RWPE2 (cell line): ENCODE measurements at regions not wholly inside any gene's neighbourhood (a gene's known extent, or its start where the extent isn't known, plus 50 kb on each side); places are given as distances from the start of the nearest gene placed in this dataset.

Experiments used
- ATAC-seq: fragments of 200-7000 bp; cut with Tn5 transposase; 3 replicates; pipeline ENCODE4 v1.9.1; 2021; ENCODE audit warnings: low read depth
- DNase-seq: peaks from one replicate; pipeline ENCODE4 v3.0.0-alpha.2; 2020; ENCODE audit warnings: low spot score
- H3K27ac ChIP-seq: fragments of 450-650 bp; 2 replicates; pipeline ENCODE4 v1.5.1; 2017; ENCODE audit warnings: mild to moderate bottlenecking; ENCODE audit not compliant: poor library complexity, severe bottlenecking
- H3K27me3 ChIP-seq: fragments of 250-450 bp; sonication (Bioruptor Pico); 2 replicates; pipeline ENCODE4 v1.5.1; 2021; ENCODE audit warnings: mild to moderate bottlenecking, moderate library complexity; ENCODE audit not compliant: insufficient read depth, poor library complexity, severe bottlenecking
- H3K36me3 ChIP-seq: fragments of 250-450 bp; sonication (Bioruptor Pico); 2 replicates; pipeline ENCODE4 v1.5.1; 2020; ENCODE audit warnings: low read depth, mild to moderate bottlenecking, moderate library complexity
- H3K4me1 ChIP-seq: fragments of 250-450 bp; sonication (Bioruptor Pico); 2 replicates; pipeline ENCODE4 v1.5.1; 2021; ENCODE audit warnings: mild to moderate bottlenecking, moderate library complexity; ENCODE audit not compliant: insufficient read depth, poor library complexity, severe bottlenecking
- H3K4me3 ChIP-seq: fragments of 250-450 bp; sonication (Bioruptor Pico); 2 replicates; pipeline ENCODE4 v1.5.1; 2021; ENCODE audit warnings: mild to moderate bottlenecking, moderate library complexity; ENCODE audit not compliant: severe bottlenecking
- H3K9me3 ChIP-seq: fragments of 250-450 bp; sonication (Bioruptor Pico); 2 replicates; pipeline ENCODE4 v1.5.1; 2021; ENCODE audit warnings: mild to moderate bottlenecking, moderate library complexity; ENCODE audit not compliant: severe bottlenecking
- TF ChIP-seq, protein P1 (sequence below): fragments of 450-650 bp; IDR thresholded peaks from one replicate; pipeline ENCODE4 v1.5.1; 2017; ENCODE audit warnings: mild to moderate bottlenecking, moderate library complexity; ENCODE audit not compliant: poor library complexity, severe bottlenecking

- DNase-seq (no peak), ATAC-seq (no peak)
- H3K27me3 ChIP-seq = no peaks in the 10 kb centered on the region
- TF ChIP-seq, protein P1, sequence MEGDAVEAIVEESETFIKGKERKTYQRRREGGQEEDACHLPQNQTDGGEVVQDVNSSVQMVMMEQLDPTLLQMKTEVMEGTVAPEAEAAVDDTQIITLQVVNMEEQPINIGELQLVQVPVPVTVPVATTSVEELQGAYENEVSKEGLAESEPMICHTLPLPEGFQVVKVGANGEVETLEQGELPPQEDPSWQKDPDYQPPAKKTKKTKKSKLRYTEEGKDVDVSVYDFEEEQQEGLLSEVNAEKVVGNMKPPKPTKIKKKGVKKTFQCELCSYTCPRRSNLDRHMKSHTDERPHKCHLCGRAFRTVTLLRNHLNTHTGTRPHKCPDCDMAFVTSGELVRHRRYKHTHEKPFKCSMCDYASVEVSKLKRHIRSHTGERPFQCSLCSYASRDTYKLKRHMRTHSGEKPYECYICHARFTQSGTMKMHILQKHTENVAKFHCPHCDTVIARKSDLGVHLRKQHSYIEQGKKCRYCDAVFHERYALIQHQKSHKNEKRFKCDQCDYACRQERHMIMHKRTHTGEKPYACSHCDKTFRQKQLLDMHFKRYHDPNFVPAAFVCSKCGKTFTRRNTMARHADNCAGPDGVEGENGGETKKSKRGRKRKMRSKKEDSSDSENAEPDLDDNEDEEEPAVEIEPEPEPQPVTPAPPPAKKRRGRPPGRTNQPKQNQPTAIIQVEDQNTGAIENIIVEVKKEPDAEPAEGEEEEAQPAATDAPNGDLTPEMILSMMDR = no peak
- H3K27ac ChIP-seq = no peak overlapping the region
- H3K36me3 ChIP-seq = no peaks in the 10 kb centered on the region
- no peaks in the 10 kb centered on the region for H3K9me3 ChIP-seq
- H3K4me1 ChIP-seq = no peaks in the 10 kb centered on the region
- H3K4me3 ChIP-seq = no peak overlapping the region
These were observed 527.2 kb upstream of the FAM98A start for GRCh38 chr2:34126279-34126678.

GRCh38 chr2:34123996-34124785 lies 525.1 kb upstream of the FAM98A start:
- DNase-seq (no peak), ATAC-seq (no peak)
- TF ChIP-seq, protein P1 = no peak
- H3K4me1 ChIP-seq = no peaks in the 10 kb centered on the region
- no peaks in the 10 kb centered on the region for H3K36me3 ChIP-seq
- no peak overlapping the region for H3K27ac ChIP-seq
- no peaks in the 10 kb centered on the region for H3K9me3 ChIP-seq
- no peaks in the 10 kb centered on the region for H3K27me3 ChIP-seq
- no peak overlapping the region for H3K4me3 ChIP-seq

DNA sequence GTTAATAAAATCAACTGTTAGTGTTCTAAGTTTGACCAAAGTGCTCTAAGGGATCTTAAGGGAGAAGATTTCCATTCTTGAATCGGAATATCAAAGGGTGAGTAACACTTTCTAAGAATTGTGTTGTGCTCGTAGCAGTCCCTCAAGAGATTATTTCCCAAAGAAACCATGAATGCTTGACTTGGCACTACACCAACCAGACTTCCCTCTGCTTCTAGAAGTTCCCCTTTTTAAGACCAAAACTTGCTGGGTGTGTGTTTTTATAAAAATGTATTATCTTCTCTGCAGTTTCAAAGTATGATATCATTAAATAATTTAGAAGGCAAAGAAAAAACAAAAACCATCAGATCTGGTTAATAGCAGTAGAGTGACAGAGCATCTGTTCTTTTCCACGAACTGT lies 522.0 kb upstream of the FAM98A start:
- no peak for ATAC-seq
- TF ChIP-seq, protein P1 = no peak
- H3K27ac ChIP-seq = no peak overlapping the region

DNA sequence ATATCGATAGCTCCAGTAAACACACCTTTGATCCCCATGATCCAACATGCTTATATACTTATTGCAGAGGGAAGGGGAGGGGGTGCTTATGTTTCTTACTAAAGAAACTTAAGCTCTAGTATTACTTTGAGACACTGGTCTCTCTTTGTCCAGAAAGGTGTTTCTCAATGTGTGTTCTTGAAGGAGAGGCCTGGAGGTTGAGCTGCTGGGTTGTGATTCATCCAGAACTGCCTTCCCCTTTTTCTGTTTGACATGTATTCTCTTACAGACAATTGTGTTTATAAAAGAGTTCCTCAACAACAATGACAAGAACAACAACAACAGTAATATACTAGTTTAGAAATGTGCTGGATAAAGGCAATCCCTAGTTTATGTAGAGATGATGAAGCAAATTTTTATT lies 516.0 kb upstream of the FAM98A start:
- TF ChIP-seq, protein P1 = no peak
- Histone ChIP-seq H3K4me1 (no peaks in the 10 kb centered on the region), H3K4me3 (no peak overlapping the region), H3K27me3 (no peaks in the 10 kb centered on the region), H3K27ac (no peak overlapping the region), H3K9me3 (no peaks in the 10 kb centered on the region), H3K36me3 (no peaks in the 10 kb centered on the region)
- no peak for ATAC-seq
- no peak for DNase-seq

More for the DNA sequence above, 522.0 kb upstream of the FAM98A start:
- Histone ChIP-seq H3K27me3 (no peaks in the 10 kb centered on the region), H3K4me3 (no peak overlapping the region), H3K9me3 (no peaks in the 10 kb centered on the region), H3K4me1 (no peaks in the 10 kb centered on the region), H3K36me3 (no peaks in the 10 kb centered on the region)
- no peak for DNase-seq

DNA sequence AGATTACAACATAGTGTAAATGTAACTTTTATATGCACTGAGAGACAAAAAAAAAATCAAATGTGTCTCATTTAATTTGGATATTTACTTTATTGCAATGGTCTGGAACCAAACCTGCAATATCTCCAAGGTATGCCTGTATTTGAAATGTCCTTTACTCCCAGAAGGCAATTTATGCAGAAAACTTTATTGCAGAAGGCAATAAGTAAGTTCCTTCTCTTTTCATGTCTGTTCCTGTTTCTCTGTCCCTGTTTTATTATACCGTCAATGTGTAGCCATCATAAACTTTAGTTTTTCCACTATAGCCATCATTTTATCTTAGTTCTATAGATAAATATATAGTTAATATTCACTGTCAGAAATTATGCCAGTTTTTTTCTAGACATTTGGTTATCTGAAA lies 513.1 kb upstream of the FAM98A start:
- no peaks in the 10 kb centered on the region for H3K4me1 ChIP-seq
- H3K9me3 ChIP-seq = no peaks in the 10 kb centered on the region
- H3K4me3 ChIP-seq = no peak overlapping the region
- DNase-seq = no peak
- H3K27ac ChIP-seq = no peak overlapping the region
- TF ChIP-seq, protein P1 = no peak
- ATAC-seq = no peak
- no peaks in the 10 kb centered on the region for H3K27me3 ChIP-seq
- no peaks in the 10 kb centered on the region for H3K36me3 ChIP-seq
